ENCODE measurements at regions not wholly inside any gene's neighbourhood (a gene's known extent, or its start where the extent isn't known, plus 50 kb on each side); places are given as distances from the start of the nearest gene placed in this dataset.

DNA sequence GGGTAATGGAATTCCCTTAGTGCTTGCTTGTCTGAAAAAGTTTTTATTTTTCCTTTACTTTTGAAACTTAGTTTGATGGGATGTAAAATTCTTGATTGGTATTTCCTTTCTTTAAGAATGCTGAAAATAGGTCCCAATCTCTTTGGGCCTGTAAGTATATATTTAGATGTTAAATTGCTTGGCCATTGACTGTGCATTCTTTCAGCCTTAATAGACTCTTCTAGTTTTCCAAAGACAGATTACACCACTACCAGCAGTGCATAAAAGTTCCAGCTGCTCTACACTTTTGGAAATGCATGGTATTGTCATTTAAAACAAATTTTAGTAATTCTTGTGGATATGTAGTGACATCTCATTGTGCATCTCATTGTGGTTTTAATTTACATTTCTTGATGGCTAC, 464.8 kb upstream of the USP24 start (continued):
- TF ChIP-seq REST (IDR thresholded peaks at IDR 0.05; ENCODE audit: low read depth, low read length) (no peak), RAD21 (IDR thresholded peaks at IDR 0.05; ENCODE audit: insufficient read depth, low read depth, low read length) (no peak), SUZ12 (IDR thresholded peaks at IDR 0.05; ENCODE audit: unreplicated experiment) (no peak), SPI1 (IDR thresholded peaks at IDR 0.05; ENCODE audit: borderline replicate concordance, insufficient read depth, low read depth, low read length) (no peak), NFXL1 (IDR thresholded peaks at IDR 0.05; ENCODE audit: borderline replicate concordance) (no peak), KDM1A (IDR thresholded peaks at IDR 0.05; ENCODE audit: borderline replicate concordance) (no peak), BRCA1 (IDR thresholded peaks at IDR 0.05; ENCODE audit: low read depth, low read length) (no peak), KLF5 (IDR thresholded peaks at IDR 0.05; ENCODE audit: partially characterized antibody) (no peak)

- Histone ChIP-seq H3K79me2 (ENCODE audit: control insufficient read depth, insufficient read depth, low read length) (no peaks in the 10 kb centered on the region), H3K36me3 (ENCODE audit: control insufficient read depth in 2 of 2, insufficient read depth in 2 of 2, low read length in 1 of 2) (no peaks in the 10 kb centered on the region), H3K4me3 (no peak overlapping the region), H3K4me1 (ENCODE audit: control insufficient read depth, insufficient read depth, low read length) (no peaks in the 10 kb centered on the region), H3K4me2 (ENCODE audit: control insufficient read depth, insufficient read depth) (no peak overlapping the region), H3K27ac (ENCODE audit: control insufficient read depth, insufficient read depth) (no peak overlapping the region), H4K20me1 (ENCODE audit: control insufficient read depth, insufficient read depth) (no peaks in the 10 kb centered on the region), H3K9me3 (replicated peaks; ENCODE audit: control insufficient read depth, insufficient read depth, low read length) (no peaks in the 10 kb centered on the region), H3K27me3 (replicated peaks in 1 of 2; ENCODE audit: control insufficient read depth in 2 of 2, insufficient read depth in 2 of 2, low read length in 1 of 2) (no peaks in the 10 kb centered on the region), H2AFZ (ENCODE audit: control insufficient read depth, low read depth, low read length) (no peak overlapping the region), H3K9ac (ENCODE audit: control insufficient read depth, insufficient read depth, low read length) (no peak overlapping the region)
- ATAC-seq (no peak), DNase-seq (ENCODE audit: low read depth, low spot score) (no peak), FAIRE-seq (no peak)
- POLR2A ChIA-PET, result no interaction called here
- in situ Hi-C loops (cut with MboI) (no loop called here), intact Hi-C loops (cut with micrococcal nuclease; ENCODE audit: unreplicated experiment) (no loop called here)
- SMC1A ChIA-PET (ENCODE audit: uncharacterized antibody, unreplicated experiment), result interaction anchor here (1.2 kb wide), 1 partner anchor 15 kb away, joined by 3 read pairs; no protein-coding TSS in a partner anchor
- RAD21 ChIA-PET (ENCODE audit: unreplicated experiment), result no interaction called here
- WGBS (ENCODE audit: insufficient coverage, insufficient replicate concordance, low lambda C conversion rate, missing lambda C conversion rate), result 0% methylated on average over 1 of the region's 1 CpG
- BruUV-seq (replicated peaks), result no TSS peak
- CTCF ChIA-PET, result interaction anchor here (1.0 kb wide), 1 partner anchor 11 kb away, joined by 3 read pairs; no protein-coding TSS in a partner anchor
- no peak for TF ChIP-seq CBFB (IDR thresholded peaks at IDR 0.05; ENCODE audit: low read depth)
- TF ChIP-seq EP300 (IDR thresholded peaks at IDR 0.05; ENCODE audit: borderline replicate concordance in 1 of 2, control insufficient read depth in 1 of 2, low read depth in 2 of 2, low read length in 2 of 2), result no peak
- TF ChIP-seq ZBTB40 (IDR thresholded peaks at IDR 0.05; ENCODE audit: borderline replicate concordance), result no peak
- TF ChIP-seq, protein P1, sequence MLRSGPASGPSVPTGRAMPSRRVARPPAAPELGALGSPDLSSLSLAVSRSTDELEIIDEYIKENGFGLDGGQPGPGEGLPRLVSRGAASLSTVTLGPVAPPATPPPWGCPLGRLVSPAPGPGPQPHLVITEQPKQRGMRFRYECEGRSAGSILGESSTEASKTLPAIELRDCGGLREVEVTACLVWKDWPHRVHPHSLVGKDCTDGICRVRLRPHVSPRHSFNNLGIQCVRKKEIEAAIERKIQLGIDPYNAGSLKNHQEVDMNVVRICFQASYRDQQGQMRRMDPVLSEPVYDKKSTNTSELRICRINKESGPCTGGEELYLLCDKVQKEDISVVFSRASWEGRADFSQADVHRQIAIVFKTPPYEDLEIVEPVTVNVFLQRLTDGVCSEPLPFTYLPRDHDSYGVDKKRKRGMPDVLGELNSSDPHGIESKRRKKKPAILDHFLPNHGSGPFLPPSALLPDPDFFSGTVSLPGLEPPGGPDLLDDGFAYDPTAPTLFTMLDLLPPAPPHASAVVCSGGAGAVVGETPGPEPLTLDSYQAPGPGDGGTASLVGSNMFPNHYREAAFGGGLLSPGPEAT (IDR thresholded peaks at IDR 0.05; ENCODE audit: low read depth), result no peak
- TF ChIP-seq YY1 (IDR thresholded peaks at IDR 0.05; ENCODE audit: low read depth, low read length), result no peak
These were observed 458.3 kb upstream of the USP24 start for GRCh38 chr1:55673416-55673815.
